Activated CD4-positive, alpha-beta T cell treated with anti-CD3 and anti-CD28 coated beads for 24 hours (primary cell): ENCODE measurements at regions not wholly inside any gene's neighbourhood (a gene's known extent, or its start where the extent isn't known, plus 50 kb on each side); places are given as distances from the start of the nearest gene placed in this dataset.
"Not testable (repeated sequence)": the region's sequence is repeated elsewhere in the genome, so short reads cannot be mapped to it uniquely, and the experiment has no call there.

Experiments used
- DNase-seq, 2 donors: peaks; one replicate each; pipeline ENCODE4 v3.0.0-alpha.2; 2020; ENCODE audit warnings: low read depth in 2 of 2

DNA sequence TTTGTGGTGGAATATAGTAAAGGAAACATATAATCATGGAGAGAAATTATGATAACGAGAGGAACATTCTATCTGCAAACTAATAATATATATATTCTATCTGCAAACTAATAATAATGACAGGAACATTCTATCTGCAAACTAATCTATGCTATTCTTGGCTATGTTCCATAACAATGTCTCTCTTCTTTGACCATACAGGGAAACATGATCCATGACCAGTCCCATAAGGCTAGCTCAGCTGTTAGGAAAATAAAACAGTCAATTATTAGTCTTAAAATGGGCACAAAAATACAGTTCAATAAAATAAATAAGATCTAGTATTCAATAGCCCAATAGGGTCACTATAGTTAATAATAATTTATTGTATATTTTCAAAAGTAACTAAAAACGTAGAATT lies 707.8 kb upstream of the PCDH20 start:
- DNase-seq, result no peak

DNA sequence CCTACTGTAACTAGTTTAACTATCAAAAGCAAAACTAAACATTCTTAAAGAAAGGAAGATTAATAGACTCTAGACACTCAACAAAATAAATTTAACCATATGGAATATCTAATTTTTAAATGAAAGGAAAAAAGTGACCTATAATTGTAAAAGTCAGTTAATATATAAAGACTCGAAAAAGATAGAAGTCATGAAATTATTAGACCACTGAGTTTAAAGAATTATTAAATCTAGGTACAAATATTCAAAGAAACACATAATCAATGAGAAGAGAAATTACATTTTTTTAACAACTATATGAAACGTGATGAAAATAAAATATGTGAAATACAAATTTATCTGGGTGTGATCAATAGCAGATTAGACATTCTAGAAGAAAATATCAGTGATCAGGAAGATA lies 706.8 kb upstream of the PCDH20 start:
- DNase-seq, result no peak

- DNase-seq, result no peak
Observed at GRCh38 chr13:62119739-62120700, 704.4 kb upstream of the PCDH20 start.

DNA sequence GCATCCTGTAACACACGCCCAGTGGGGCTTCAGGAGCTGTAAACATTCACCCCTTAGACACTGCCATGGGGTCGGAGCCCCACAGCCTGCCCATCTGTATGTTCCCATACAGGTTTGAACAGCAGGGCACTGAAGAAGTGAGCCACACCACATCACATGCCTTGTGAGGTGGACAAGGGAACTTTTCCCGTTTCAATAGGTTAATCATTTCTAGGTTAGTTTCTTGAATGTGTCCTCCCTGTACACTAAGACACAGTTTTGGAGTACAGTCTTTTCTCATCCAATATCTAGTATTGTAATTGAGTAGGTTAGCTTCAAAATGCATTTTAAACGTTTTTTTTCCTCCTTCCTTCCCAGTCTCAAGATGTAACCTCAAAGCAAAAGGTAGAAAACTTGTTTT lies 700.2 kb upstream of the PCDH20 start:
- no peak for DNase-seq

DNA sequence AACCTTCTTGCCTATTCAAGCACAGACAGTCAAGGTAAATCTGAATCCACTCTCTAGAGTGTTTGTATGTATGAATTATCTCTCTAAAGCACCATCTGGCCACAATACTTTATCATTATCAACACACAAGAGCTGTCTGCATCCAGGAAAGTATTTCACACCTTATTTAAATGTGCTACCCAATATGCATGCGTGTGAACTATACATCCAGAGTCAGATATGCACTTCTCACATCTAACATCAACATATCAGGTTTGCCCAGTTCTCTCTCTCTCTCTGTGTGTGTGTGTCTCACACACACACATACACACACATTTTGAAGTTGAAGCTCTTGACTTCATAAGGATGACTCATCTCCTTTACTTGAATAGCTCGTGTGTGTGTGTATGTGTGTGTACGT lies 697.5 kb upstream of the PCDH20 start:
- DNase-seq, result no peak

- no peak for DNase-seq
Observed at GRCh38 chr13:62110079-62110478, 694.4 kb upstream of the PCDH20 start.

GRCh38 chr13:62104136-62104535 lies 688.5 kb upstream of the PCDH20 start:
- not testable (repeated sequence) for DNase-seq

DNA sequence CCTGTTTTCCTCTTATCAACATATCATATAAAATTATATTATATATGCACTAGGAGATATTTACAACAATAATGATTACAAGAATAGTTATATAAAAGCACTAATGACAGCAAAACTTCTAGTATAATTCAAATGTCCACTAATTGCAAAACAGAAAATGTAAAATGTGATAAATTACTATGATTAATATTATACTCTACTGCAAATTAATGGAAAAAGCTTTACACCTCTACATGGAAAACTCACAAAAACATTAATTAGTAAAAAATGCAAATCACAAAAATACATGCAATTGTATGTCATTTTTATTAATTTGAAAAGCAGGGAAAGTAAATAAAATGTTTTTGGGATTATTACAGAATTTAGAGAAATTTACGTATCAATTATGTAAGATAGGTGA lies 681.0 kb upstream of the PCDH20 start:
- no peak for DNase-seq

DNA sequence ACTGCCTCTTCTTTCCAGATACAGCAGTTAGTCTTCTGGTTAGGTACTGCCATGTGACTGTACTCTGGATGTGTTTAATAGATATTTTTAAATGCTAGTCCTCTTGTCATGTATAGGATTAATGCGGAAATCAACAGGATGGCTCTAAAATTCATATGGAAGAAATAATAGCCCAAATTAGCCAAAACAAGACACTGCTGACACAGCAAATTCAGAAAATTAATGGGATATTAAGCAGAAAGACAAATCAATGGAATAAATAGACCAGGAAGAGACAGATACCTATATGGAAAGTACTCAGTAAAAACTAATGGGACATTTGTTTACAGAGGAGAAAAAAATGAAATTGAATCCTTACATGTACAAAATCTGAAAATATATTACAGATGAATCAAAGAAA lies 679.3 kb upstream of the PCDH20 start:
- DNase-seq, result no peak

GRCh38 chr13:62093984-62094780 lies 678.5 kb upstream of the PCDH20 start:
- DNase-seq, result no peak

- no peak for DNase-seq
Observed at GRCh38 chr13:62092949-62093348, 677.3 kb upstream of the PCDH20 start.

GRCh38 chr13:62092536-62092935 lies 676.9 kb upstream of the PCDH20 start:
- DNase-seq, result no peak

DNA sequence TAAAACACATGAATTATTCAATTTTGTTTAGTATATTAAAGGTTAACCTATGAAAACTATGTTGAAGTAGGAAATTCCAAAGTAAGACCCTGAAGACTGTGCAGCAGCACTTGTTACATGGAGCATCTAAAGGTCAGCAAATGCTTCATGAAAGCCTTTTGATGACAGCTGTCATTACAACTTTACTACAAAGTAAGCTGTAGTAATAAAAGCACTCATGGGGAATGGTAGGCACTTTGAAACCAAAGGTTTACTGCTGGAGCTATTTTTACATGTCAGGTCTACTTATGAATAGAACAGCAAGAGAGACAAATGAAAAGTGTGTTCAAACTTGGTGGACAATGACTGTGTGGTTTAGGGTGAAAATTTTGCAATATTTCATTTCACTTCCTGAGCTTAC lies 672.5 kb upstream of the PCDH20 start:
- no peak for DNase-seq

- DNase-seq, result no peak
Observed at GRCh38 chr13:62087124-62087523, 671.5 kb upstream of the PCDH20 start.

DNA sequence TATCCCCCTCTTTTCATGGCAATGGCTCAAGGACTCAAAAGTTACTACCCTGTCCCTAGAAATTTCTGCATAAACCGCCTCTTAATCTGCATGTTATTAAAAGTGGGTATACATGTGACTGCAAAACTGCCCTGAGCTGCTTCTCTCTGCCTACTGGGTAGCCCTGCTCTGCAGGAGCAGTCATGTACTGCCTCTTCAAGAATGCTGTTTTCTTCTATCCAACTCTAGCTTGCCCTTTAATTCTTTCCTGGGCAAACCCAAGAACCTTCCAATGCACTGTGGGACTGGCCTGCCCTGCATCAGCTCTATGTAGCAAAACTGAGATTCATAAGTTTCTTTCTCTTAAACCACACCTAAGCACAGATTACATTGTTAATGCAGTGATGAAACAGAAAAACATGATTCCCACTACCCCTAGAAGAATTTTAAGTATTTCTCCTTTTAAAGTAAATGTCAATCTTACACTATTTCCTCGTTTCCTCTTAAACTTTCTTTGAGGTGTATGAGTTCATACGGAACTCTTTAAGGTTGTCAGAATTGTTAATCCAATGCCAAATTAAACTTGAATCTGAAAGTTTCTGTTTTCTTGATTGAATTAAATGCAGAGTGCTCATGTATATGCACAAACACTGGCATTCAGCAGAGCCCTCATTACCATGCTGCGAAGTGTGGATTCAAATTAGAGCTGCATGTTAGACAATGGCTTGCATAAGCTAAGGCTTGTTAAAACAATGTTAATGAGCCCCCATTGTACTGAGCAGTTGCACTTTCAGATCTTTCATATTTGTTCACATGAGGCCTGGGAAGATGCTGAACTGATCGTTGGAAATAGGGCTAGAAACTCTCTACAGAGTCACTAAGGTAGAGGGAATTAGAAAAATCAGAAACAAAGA lies 669.9 kb upstream of the PCDH20 start:
- DNase-seq, result no peak

DNA sequence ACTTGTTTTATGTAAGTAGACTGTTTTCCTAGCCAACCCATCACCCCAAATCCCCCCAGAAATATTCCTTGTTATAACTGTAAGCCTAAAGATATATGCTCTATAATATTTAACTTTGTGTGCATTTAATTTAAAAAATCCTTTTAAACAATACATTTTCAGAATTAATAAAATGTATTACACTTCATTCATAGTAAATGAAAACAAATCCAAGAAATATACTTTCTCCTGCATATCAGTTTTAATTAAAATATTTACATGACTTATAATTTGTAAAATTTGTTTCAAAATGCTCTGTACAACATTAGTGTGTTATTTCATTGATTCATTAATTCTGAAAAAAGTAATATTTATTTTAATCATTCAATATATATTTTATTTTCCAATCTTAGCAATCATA lies 669.1 kb upstream of the PCDH20 start:
- no peak for DNase-seq

- no peak for DNase-seq
Observed at GRCh38 chr13:62067821-62068220, 652.2 kb upstream of the PCDH20 start.

DNA sequence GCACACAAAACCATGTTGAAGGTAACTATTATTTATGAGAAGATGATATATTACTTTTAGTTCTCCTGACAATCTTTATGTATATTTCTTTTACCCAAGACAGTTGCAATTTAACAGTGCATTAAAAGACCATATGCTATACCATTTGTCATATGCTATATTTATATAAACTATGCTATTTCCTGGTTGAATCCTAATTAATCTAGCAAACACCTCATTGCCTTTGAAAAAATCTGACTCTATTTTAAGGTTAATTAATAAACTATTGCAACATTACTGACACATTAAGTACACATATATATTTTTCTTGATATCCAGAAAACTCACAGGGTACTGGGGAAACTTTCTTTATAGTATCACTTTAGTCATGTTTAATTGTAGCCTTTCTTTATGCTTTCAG lies 649.4 kb upstream of the PCDH20 start:
- no peak for DNase-seq

DNA sequence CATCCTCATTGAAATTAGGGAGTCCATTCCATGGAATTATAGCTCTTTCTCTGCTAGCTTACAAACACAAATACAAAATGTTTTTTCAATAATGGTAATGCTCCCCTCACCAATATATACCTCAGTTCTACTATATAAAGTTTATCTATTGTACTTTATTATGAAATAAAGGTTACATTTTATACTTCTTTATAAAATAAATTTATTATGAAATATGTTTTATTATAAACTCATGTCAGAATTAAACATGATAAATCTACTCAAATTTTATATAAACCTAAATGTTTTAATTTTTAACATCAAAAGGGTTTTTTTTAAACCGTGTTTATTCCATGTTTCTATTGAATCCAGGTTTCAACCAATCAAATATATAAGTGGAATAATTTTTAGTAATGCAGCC lies 646.1 kb upstream of the PCDH20 start:
- DNase-seq, result no peak

DNA sequence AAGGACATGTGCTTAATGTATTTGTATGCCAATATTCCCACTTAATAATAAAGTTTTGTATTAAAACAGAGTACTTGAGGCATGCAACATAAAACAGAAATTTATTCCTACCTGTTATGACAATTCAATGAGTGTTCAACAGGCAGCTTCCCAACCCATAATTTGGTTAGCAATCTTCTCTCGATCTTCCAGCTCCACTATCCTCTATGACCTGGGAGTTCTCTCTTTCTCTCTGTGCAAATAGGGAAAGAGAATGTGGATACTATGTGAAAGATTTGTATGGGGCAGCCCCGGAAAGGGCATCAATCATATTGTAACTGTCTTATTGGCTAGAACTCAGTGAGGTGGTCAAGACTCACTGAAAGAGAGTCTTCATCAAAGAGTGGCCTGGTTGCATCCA lies 644.9 kb upstream of the PCDH20 start:
- no peak for DNase-seq

GRCh38 chr13:62057286-62057685 lies 641.6 kb upstream of the PCDH20 start:
- no peak for DNase-seq

GRCh38 chr13:62049992-62050391 lies 634.3 kb upstream of the PCDH20 start:
- DNase-seq, result no peak
